ENCODE measurements at regions not wholly inside any gene's neighbourhood (a gene's known extent, or its start where the extent isn't known, plus 50 kb on each side); places are given as distances from the start of the nearest gene placed in this dataset.

- no peak for DNase-seq (ENCODE audit: low read depth in 2 of 2)
These were observed 90.1 kb upstream of the FAM169A start for GRCh38 chr5:74956278-74956677.

GRCh38 chr5:74954919-74955318, 88.7 kb upstream of the FAM169A start:
- DNase-seq (ENCODE audit: low read depth in 2 of 2) = no peak

- DNase-seq (ENCODE audit: low read depth in 2 of 2) = peak in 1 of 2 donors; percentile 10
These were observed 87.9 kb upstream of the FAM169A start for GRCh38 chr5:74953937-74954720.

GRCh38 chr5:74953554-74953936, 87.4 kb upstream of the FAM169A start:
- no peak for DNase-seq (ENCODE audit: low read depth in 2 of 2)

GRCh38 chr5:74952406-74952805, 86.2 kb upstream of the FAM169A start:
- DNase-seq (ENCODE audit: low read depth in 2 of 2) = no peak

- DNase-seq (ENCODE audit: low read depth in 2 of 2) = no peak
These were observed 85.7 kb upstream of the FAM169A start for GRCh38 chr5:74951865-74952264.

GRCh38 chr5:74950836-74951515, 84.8 kb upstream of the FAM169A start:
- DNase-seq (ENCODE audit: low read depth in 2 of 2) = no peak

- DNase-seq (ENCODE audit: low read depth in 2 of 2) = no peak
These were observed 83.8 kb upstream of the FAM169A start for GRCh38 chr5:74949976-74950375.

GRCh38 chr5:74948031-74948546, 81.9 kb upstream of the FAM169A start:
- DNase-seq (ENCODE audit: low read depth in 2 of 2) = no peak

GRCh38 chr5:74946471-74946870, 80.3 kb upstream of the FAM169A start:
- DNase-seq (ENCODE audit: low read depth in 2 of 2) = no peak

- DNase-seq (ENCODE audit: low read depth in 2 of 2) = no peak
These were observed 79.5 kb upstream of the FAM169A start for GRCh38 chr5:74945561-74946165.

- peak in 1 of 2 donors; percentile 22 for DNase-seq (ENCODE audit: low read depth in 2 of 2)
These were observed 77.7 kb upstream of the FAM169A start for GRCh38 chr5:74943905-74944304.

GRCh38 chr5:74942622-74943286, 76.6 kb upstream of the FAM169A start:
- no peak for DNase-seq (ENCODE audit: low read depth in 2 of 2)

GRCh38 chr5:74940782-74941353, 74.7 kb upstream of the FAM169A start:
- no peak for DNase-seq (ENCODE audit: low read depth in 2 of 2)

GRCh38 chr5:74938250-74938933, 72.2 kb upstream of the FAM169A start:
- DNase-seq (ENCODE audit: low read depth in 2 of 2) = no peak

GRCh38 chr5:74935752-74936091, 69.5 kb upstream of the FAM169A start:
- no peak for DNase-seq (ENCODE audit: low read depth in 2 of 2)

- peak; percentile 78 to 96 for DNase-seq (ENCODE audit: low read depth in 2 of 2)
These were observed 69.0 kb upstream of the FAM169A start for GRCh38 chr5:74934949-74935751.

GRCh38 chr5:74927336-74927735, 61.1 kb upstream of the FAM169A start:
- DNase-seq (ENCODE audit: low read depth in 2 of 2) = no peak

- DNase-seq (ENCODE audit: low read depth in 2 of 2) = peak; percentile 66 to 74
These were observed 53.3 kb upstream of the FAM169A start for GRCh38 chr5:74919487-74919886.

- DNase-seq (ENCODE audit: low read depth in 2 of 2) = no peak
These were observed 52.9 kb upstream of the FAM169A start for GRCh38 chr5:74919041-74919440.

All from lung microvascular endothelial cell (primary cell).